GM19468 (cell line): ENCODE measurements at regions not wholly inside any gene's neighbourhood (a gene's known extent, or its start where the extent isn't known, plus 50 kb on each side); places are given as distances from the start of the nearest gene placed in this dataset.

Experiments used
- ATAC-seq: cut with Tn5 transposase; IDR thresholded peaks from one replicate; pipeline ENCODE4 v1.9.1; 2021; ENCODE audit warnings: mild to moderate bottlenecking, moderate library complexity, moderate number of reproducible peaks; ENCODE audit not compliant: unreplicated experiment; ENCODE audit errors: extremely low read depth

- ATAC-seq, result no peak
Measured at GRCh38 chr2:139964721-139965440, 1184.7 kb upstream of the NXPH2 start.

- ATAC-seq, result no peak
Measured at GRCh38 chr2:139963863-139964355, 1183.7 kb upstream of the NXPH2 start.

GRCh38 chr2:139949242-139949972, 1169.2 kb upstream of the NXPH2 start:
- ATAC-seq, result no peak

- no peak for ATAC-seq
Measured at GRCh38 chr2:139946690-139947089, 1166.5 kb upstream of the NXPH2 start.

GRCh38 chr2:139940686-139941085, 1160.5 kb upstream of the NXPH2 start:
- ATAC-seq, result no peak

GRCh38 chr2:139925903-139926302, 1145.7 kb upstream of the NXPH2 start:
- no peak for ATAC-seq

GRCh38 chr2:139924070-139924469, 1143.9 kb upstream of the NXPH2 start:
- no peak for ATAC-seq

GRCh38 chr2:139918982-139919381, 1138.8 kb upstream of the NXPH2 start:
- ATAC-seq, result no peak

- no peak for ATAC-seq
Measured at GRCh38 chr2:139917690-139918384, 1137.6 kb upstream of the NXPH2 start.

- no peak for ATAC-seq
Measured at GRCh38 chr2:139916822-139917221, 1136.6 kb upstream of the NXPH2 start.

GRCh38 chr2:139911160-139911559, 1131.0 kb upstream of the NXPH2 start:
- no peak for ATAC-seq

GRCh38 chr2:139909136-139909535, 1128.9 kb upstream of the NXPH2 start:
- no peak for ATAC-seq

- no peak for ATAC-seq
Measured at GRCh38 chr2:139905624-139906023, 1125.4 kb upstream of the NXPH2 start.

- no peak for ATAC-seq
Measured at GRCh38 chr2:139891636-139892035, 1111.4 kb upstream of the NXPH2 start.

- no peak for ATAC-seq
Measured at GRCh38 chr2:139885921-139886498, 1105.8 kb upstream of the NXPH2 start.

GRCh38 chr2:139876964-139877363, 1096.8 kb upstream of the NXPH2 start:
- ATAC-seq, result no peak

GRCh38 chr2:139876321-139876720, 1096.1 kb upstream of the NXPH2 start:
- no peak for ATAC-seq

- no peak for ATAC-seq
Measured at GRCh38 chr2:139872503-139872902, 1092.3 kb upstream of the NXPH2 start.

- ATAC-seq, result no peak
Measured at GRCh38 chr2:139872032-139872431, 1091.8 kb upstream of the NXPH2 start.

GRCh38 chr2:139867601-139868226, 1087.5 kb upstream of the NXPH2 start:
- no peak for ATAC-seq
